Pons (tissue), 1 donor: ENCODE measurements at regions not wholly inside any gene's neighbourhood (a gene's known extent, or its start where the extent isn't known, plus 50 kb on each side); places are given as distances from the start of the nearest gene placed in this dataset.

Experiments
- DNase-seq: peaks from one replicate; pipeline ENCODE4 v3.0.0-alpha.2; 2016; ENCODE audit warnings: low spot score

DNA sequence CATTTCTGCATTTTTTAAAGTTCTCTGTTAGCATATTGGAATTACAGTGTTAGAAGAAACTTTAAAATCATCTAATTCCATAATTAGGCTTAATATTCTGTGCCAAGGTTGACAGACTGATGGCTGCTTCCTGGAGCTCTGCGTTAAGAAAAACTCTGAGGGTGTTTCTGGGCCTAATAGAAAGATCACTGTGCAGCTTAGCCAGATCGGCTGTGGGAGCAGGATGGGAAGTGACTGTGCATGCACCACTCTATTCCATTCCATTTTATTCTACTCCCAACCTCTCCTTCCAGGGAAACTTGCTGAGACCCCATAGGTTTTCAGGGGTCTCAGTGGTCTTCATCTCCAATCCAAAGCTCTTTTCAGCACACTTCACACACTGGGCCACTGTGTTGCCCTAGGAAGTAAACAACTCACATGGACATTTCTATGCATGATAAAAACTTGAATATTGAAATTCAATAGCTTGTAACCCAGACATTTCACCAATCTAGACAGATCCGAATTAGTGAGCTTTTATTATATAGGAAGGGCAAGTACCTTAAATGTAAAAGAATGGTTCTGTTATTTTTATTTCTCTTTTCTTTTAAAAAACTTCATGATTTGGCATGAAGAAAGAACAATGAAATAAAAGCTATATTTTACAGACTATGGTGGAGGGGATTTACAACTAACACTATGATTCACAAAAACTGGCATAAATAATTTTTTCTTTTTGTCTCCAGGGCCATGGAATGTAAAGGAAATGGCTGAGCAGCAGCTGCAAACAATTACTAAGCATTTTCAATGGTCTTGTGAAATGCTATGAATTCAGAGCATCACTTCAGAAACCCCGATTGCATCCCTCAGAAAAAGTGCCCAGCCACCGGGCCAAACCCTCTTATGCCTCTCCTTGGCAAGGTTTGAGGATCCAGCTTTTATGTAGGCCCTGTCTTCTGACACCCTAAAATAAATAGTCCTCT lies 51.4 kb upstream of the DAB2 start:
- no peak for DNase-seq

- DNase-seq: no peak
Measured at GRCh38 chr5:39475159-39475571, 50.4 kb upstream of the DAB2 start.
